ENCODE measurements at regions not wholly inside any gene's neighbourhood (a gene's known extent, or its start where the extent isn't known, plus 50 kb on each side); places are given as distances from the start of the nearest gene placed in this dataset.
"Not testable (repeated sequence)": the region's sequence is repeated elsewhere in the genome, so short reads cannot be mapped to it uniquely, and the experiment has no call there.

DNA sequence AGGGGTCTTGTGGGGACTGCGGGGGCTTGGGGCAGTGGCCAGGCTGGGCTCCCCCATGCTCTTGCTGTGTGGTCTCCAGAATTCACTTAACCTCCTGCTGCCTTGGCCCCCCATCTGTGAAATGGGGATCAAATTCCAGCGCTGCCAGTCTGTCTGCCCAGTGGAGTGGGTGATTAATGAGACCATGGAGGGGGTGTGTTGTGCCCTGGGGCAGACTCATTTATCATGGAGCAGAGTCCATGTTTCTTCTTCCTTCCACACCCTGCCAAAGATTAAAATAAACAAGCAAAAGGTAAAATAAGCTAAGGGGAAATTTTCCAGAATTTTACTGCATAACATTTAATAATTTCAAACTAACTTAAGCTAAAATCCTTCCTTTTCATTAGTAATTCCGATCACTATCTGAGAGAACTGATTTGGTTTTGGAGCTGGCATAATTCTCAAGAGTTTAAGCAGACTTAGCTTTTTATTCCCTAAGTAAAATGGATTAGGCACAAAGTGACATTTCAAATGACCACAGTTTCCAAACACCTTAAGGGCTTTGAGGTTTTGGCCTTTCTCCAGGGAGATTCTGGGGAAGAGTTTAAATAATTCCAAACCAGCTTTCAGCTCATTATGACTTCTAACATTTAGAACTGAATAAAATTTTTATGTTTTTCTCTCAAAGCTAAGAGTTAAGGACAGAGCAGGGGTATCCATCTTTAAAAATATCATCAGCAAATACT, 211.9 kb downstream of the CXCL12 start:
- DNase-seq (ENCODE audit: low spot score), result no peak

DNA sequence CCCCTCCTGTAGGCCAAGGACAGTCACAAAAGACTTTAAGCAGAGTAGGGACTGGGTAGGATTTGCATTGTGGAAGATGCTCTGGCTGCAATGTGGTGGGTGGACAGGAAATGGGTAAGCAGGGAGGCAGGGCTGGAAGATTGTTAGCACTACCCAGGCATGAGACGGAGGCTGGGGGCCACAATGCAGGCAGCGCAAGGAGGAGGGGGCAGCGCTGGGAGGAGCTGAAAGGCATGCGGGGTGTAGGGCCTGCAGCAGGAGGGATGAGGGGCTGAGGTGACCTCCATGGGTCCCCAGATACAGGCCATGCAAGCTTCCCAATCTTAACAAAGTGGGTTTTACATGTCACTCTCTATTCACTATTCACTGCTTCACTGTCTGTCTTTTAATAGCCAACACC, 213.1 kb downstream of the CXCL12 start:
- DNase-seq (ENCODE audit: low spot score), result no peak

DNA sequence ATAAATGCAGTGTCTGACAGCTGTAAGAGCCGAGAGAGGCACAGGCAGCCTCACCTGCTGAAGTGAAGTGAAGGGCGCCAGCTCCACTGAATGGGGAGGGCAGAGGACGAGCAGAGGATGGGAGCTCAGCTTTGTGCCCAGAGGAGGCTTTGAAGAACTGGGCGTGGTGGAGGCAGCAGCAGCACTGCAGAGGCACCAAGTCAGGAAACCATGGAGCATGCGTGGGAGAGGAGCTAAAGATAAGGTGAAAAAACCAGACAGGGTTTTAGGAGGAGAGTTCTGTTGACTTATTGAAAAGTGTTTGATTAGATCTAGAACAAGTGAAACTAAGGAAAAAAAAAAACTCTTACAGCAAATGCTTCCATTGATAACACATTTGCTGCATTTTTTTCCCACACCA, 216.4 kb downstream of the CXCL12 start:
- no peak for DNase-seq (ENCODE audit: low spot score)

DNA sequence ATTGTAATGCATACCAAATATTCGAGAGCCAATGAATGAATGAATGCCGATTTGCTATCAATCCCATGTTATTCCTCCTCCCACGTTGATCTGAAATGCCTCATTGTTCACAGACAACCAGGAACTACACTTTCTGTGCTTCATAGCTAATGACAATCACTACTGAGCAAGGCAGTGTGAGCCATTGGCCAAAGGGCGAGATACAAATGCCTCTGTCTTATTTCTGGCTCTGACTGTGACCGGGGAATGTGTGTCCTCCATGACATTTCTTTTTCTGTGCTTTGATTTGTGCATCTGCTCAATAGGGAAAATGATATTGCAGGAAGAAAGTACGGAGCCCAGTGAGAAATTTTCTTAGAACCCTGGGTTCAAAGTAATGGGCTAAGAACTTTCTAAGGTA, 217.1 kb downstream of the CXCL12 start:
- DNase-seq (ENCODE audit: low spot score), result no peak

DNA sequence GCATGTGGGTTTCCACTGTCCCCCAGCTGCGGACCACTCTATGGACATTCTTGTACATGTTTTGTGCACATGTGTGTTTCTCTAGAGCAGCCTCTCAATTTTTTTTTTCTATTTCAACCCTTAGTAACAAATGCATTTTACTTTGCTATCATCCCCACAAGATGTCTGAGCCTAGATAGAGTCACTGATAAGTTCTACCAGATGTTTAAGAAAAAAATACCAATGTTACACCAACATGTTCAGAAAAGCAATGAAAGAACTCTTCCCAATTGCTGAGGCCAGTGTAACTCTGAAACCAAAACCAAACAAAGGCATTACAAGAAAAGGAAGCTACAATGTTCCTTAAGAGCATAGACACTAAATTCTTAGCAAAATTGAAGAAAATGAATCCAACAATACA, 218.5 kb downstream of the CXCL12 start:
- DNase-seq (ENCODE audit: low spot score), result no peak

DNA sequence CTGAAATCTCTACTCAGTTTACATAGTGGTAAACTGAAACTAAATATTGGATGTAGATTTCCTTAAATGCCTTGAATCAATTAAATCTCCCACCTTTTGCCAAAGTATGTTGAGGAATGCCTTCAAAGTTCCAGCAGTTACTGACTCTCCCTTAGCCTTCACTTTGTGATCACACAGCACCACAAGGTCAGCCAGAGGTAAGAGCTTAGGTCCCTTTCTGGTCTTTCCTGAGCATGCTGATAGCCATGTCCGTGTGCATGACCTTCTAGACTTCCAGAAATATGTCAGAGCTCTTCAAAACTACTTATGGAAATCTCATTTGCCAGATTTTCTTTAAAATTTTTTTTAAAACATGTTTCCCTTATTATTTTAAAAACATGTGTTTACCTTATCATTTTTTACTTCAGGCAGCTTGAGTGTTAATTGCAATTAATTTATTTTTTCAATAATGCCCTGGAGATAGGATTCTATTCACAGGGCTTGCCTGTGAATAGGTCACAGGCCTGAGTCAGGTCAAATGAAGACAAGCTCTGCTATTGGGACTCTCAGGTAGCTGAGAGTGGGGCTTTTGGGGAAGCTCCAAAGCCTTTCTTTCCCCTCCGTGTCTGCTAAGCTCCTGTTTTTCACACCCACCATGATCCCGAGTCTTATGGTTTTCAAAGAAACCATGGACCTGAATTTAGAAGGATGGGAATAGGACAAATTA, 220.5 kb downstream of the CXCL12 start:
- no peak for DNase-seq (ENCODE audit: low spot score)

DNA sequence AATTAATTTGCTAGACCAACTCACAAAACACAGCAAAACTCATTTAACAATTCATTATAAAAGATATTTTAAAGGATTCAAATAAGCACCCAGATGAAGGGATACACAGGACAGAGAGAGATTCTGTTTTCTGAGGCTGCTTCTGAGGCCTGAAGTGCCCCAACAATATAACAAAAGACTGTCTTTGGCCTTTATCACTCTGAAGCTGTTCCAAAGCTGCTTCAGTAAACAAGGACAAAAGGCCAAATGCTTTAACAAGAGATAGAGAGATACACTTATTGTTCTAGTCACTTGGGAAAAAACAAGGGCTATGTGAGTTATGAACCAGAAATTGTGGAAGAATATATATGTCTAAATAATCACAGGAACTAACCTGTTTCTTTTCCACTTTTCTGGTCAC, 223.7 kb downstream of the CXCL12 start:
- no peak for DNase-seq (ENCODE audit: low spot score)

DNA sequence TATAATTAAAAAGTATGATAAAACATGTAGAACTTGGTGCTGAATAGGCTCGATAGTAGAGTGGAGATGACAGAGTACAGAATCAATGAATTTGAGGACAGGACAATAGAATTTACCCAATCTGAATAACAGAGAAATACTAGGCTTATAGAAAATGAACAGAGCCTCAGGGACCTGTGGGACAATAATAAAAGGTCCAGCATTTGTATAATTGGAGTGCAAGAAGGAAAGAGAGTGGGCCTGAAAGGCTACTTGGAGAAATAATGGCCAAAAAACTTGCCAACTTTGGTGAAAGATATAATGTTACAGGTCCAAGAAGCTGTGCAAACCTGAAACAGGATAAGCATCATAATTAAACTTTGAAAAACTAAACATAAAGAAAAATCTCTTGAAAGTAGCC, 227.3 kb downstream of the CXCL12 start:
- no peak for DNase-seq (ENCODE audit: low spot score)

DNA sequence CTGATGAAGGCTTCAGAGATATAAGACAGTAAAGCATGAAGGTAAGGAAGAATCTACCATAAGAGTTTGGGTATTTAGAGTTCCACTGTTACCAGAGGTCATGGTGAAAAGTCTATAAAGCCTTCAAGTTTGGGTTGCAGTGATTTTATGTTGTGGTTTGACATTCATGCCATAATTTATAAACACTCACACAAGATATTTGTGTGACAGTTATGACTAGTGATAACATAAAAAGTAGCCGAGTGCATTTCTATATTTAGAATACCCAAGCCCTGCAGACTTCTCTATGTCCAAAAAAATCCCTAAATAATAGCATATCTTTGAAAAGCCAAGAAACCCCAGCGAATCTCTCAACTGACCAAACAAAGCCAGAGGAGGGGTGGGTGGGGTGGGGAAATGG, 229.9 kb downstream of the CXCL12 start:
- no peak for DNase-seq (ENCODE audit: low spot score)

DNA sequence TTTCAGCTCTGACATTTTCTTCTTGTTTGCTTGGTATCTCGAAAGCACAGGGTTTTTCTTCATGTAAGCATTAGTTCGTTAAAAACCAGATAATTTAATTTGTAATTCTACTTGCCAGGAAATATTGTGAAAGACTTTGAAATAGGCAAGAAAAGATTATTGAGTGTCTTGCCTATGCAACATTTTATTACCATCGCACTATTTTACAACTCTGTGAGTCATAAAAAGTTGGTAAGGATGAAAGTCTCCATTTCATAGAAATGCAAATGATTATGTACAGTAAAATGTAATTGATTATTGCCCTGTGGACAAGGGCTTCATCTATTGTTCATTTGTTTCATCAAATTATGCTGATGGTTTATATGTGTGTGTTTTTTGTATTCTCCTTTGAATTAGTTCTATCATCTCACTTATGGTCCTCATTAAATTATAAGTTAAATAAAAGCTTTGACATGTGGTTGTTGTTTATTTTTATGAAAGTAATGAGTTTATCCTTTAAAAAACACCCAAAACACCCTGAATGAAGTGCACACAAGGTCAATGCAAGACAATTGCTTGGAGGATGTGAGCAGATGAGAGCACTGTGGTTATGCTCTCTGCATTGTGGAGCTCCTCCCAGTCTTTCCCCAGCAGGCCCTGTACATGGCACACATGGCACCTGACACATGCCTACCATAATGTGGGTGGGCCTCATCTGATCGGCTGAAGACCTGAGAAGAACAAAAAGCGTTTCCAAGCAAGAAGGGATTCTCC, 230.8 kb downstream of the CXCL12 start:
- no peak for DNase-seq (ENCODE audit: low spot score)

DNA sequence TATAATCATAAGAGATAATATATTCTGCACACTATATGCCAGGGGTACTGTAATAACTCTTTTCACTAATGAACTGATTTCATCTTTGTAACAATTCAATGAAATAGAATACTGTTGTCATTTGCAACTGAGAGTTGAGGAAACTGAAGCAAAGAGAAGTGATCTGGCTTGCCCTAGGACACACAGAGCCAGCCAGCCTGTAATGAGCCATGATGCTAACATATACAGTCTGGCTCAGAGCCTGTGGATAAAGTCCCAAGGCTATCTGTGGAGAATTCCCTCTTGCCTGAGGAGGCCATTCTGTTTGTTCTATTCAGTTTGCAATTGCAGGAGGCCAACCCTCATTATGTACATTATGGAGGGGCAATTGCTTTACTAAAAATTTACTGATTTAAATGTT, 241.3 kb downstream of the CXCL12 start:
- DNase-seq (ENCODE audit: low spot score), result no peak

DNA sequence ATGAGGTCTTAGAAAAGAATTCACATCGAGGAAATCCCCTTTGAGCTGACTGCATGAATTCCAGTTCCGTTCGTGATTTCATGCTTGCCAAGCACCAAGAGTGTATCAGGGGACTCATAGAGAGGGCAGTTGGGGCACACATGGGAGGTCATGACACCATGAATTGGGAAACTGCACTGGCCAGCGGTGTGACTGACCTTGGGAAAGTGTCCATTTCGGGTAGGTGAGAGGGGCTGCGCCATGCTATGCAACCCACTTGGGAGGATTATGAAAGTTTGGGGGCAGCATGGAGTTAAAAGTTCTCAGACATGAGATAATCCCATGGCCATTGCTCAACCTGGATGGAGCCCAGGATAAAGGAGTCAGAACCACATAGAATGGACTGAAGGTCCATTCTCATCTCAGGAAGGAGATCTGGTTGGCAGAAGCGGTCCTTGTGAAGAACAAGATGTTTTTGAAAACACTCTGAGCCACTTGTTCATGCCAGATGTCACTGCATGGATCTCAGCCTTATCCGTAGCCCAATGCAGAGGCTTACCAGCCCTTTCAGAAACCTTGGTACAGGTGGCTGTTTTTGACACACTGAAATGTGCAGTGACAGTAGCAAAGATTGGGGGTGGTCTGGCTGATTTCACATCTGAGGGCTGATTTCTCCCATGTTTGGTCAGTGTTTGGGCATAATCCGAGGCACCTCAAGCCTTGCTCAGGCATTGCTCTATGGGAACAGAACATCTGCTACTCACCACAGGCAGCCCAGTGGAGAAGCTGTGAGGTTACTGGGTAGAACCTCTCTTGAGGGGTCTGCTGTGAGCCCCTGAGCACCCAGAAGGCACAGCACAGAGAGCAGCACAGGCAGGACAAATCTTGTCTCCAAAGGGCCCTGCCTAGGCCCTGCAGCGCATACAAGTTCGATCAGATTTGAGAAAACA, 252.3 kb downstream of the CXCL12 start:
- no peak for DNase-seq (ENCODE audit: low spot score)

DNA sequence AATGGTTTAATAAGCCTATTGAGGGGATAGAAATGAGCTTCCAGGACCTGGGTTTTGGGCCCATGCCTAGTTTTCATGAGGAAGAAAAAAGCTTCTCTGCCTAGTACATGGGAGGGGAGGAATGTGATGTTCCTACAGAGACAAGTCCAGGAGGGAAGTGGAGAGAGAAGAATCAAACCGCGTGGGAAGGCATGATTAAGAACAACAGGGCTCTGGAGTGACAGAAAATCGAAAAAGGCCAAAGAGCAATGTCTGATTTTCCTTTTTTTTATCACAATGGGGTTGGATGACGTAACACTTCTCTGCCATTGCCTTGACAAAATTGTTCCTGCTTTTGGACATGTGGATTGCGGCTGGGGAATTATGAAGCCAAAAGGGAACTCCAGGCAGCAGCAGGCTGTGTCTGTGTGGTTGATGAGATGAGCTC, 258.6 kb downstream of the CXCL12 start:
- no peak for DNase-seq (ENCODE audit: low spot score)

DNA sequence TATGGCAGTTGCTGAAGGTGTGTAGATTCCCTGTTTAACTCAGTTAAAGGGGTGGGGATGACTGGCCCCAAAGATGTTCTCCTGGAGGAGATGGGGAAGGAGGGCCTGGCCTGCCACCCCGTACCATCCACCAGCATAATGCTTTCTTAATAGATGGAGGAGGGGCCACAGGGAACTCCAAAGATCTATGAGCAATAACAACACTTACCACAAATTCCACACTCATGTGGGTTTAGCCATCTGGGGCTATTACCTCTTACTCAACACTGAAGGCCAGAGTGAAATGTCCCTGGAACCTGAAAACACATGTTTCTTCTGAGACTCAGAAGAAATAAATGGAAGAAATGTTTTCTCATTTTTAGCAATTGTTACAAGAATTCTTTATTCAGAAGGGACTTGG, 259.0 kb downstream of the CXCL12 start:
- no peak for DNase-seq (ENCODE audit: low spot score)

DNA sequence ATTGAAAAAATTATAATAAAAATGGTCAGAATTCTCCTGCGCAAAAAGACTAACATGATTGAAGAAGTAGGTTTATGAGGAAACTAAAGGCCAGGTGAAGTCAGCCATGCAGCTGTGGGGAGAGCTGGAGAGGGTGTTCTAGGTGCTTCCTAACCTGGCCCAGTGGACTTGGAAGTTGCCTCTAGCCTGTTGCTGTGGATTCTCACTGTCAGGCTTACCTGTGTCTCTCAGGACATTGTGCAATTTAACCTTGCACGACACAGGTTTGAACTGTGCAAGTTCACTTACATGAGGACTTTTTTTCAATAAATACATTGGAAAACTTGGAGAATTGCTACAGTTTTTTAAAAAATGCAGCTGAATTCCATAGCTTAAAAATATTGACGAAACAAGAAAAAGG, 266.4 kb downstream of the CXCL12 start:
- DNase-seq (ENCODE audit: low spot score), result no peak

DNA sequence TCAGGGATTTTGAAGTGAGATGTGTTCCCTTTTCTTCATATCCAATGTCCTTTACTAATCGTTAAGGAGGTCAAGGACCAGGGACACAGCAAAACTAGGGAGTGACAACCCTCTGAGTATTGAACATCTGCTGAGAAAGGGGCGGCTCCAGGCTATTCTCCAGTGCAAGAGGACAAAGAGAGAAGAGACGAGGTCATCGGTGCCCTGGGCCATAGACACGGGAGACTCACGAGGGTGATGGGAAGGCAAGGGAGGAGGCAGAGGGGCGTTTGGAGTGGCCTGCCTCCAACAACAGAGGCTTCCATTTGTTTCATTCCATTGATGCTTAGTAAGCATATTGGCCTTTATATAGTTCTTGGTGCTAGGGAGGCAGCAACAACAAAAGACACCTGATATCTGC, 268.4 kb downstream of the CXCL12 start:
- no peak for DNase-seq (ENCODE audit: low spot score)

DNA sequence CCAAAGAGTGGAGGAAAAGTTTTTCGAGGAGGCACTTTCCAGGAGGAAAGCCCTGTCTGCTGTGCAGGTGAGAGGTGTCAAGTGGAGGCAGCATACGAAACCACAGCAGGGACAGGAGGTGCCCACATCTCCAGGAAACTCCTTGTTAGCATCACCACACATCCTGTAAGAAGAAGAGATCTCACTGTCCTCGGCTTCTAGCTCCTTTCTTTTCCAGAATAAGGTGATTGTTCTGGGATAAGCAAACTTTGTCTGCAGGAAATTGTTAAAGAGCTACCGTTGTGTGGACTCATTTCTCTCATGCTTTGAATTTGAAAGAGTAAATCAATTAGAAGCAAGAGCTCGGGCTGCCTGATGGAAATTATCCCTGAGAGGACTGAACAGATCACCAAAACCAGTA, 269.4 kb downstream of the CXCL12 start:
- no peak for DNase-seq (ENCODE audit: low spot score)

DNA sequence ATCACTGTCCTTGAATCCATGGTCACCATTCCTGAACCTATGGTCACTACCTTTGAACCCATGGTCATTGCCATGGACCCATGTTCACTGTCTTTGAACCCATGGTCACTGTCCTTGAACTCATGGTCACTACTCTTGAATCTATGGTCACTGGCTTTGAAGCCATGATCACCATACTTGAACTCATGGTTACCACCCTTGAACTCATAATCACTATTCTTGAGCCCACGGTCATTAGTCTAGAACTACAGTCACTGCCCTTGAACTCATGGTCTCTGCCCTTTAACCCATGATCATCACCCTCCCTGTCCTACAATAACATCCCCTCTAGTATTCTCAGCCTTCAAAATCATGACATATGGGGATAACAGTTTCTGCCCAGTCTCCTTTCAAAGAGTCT, 270.5 kb downstream of the CXCL12 start:
- DNase-seq (ENCODE audit: low spot score), result no peak

DNA sequence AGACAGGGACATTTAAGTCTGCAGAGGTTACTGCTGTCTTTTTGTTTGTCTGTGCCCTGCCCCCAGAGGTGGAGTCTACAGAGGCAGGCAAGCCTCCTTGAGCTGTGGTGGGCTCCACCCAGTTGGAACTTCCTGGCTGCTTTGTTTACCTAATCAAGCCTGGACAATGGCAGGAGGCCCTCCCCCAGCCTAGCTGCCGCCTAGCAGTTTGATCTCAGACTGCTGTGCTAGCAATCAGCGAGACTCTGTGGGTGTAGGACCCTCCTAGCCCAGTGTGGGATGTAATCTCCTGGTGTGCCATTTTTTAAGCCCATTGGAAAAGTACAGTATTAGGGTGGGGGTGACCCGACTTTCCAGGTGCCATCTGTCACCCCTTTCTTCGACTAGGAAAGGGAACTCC, 272.6 kb downstream of the CXCL12 start:
- DNase-seq (ENCODE audit: low spot score), result not testable (repeated sequence)

DNA sequence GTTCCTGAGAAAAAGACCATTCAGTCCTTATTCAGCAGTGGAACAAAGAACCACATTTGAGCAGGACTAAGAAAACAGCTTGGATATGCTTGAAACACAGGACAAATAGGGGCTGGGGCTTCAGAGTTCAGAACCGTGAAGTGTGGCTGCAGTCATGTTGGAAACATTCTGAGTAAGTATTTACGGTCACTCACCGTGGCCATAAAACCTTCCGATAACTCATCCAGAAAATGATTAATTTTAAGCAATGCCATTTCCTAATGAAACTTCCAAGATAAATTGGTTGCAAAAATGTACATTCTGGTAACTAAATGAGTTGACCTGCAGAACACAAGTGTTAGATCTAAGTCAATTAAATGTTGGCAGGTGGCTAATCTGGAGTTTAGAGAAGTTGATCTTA, 279.2 kb downstream of the CXCL12 start:
- DNase-seq (ENCODE audit: low spot score), result no peak

DNA sequence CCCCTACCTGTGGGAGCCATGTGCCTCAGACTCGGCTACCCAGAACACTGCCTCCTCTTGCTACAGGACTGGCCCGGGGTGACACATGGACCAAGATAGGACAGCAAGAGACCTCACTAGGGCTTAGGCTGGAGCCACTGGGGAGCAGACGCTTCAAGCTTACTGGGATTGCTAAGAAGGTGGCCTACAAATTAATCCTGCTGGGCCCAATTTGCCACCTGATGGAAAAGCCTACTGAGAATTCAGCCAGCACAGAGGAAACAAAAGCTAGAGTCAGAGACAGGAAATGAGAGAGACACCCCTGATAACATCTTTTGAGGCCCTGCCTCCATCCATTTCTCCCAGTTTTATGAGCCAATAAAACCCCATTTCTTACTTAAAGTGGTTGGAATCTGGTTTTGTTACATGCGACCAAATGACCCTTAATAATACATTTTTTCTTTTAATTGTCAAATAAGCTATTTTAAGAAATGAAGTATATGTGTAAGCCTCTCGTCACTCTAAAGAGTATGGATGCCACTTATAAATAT, 282.1 kb downstream of the CXCL12 start:
- DNase-seq (ENCODE audit: low spot score), result no peak

DNA sequence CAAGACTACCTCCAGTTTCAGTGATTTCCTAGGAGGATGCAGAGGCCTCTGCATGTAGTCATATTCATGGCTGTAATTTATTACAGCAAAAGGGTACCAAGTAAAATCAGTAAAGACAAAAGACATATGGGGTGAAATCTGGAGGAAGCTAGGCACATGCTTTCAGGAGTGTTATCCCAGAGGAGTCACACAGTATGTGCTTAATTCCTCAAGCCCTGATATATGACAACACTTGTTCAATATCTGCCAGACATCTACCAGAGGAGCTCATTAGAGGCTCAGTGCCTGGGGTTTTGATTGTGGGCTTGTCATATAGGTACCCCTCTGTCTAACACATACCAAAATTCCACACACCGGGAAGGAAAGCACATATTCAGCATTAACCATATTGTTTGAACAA, 283.8 kb downstream of the CXCL12 start:
- no peak for DNase-seq (ENCODE audit: low spot score)
